GM12865 (cell line): ENCODE measurements at regions not wholly inside any gene's neighbourhood (a gene's known extent, or its start where the extent isn't known, plus 50 kb on each side); places are given as distances from the start of the nearest gene placed in this dataset.

Source experiments
- DNase-seq: peaks from one replicate; pipeline ENCODE4 v3.0.0; 2010; ENCODE audit warnings: low read depth
- H3K4me3 ChIP-seq: 2 replicates; pipeline ENCODE4 v1.5.1; 2011; ENCODE audit warnings: mild to moderate bottlenecking, low read depth, low read length, control low read depth
- CTCF ChIP-seq: IDR thresholded peaks from 2 replicates; pipeline ENCODE4 v1.5.1; 2011; ENCODE audit warnings: low read length, control low read depth, low read depth, inconsistent platforms; ENCODE audit not compliant: insufficient read depth; ENCODE audit errors: missing control alignments

GRCh38 chr5:54702470-54702869 is 184.9 kb downstream of the SNX18 start:
- DNase-seq: no peak
- H3K4me3 ChIP-seq: no peak overlapping the region
- TF ChIP-seq CTCF: no peak

- no peak for DNase-seq
- H3K4me3 ChIP-seq: no peak overlapping the region
- no peak for TF ChIP-seq CTCF
Observed at GRCh38 chr5:54700986-54701578, 183.5 kb downstream of the SNX18 start.

GRCh38 chr5:54696931-54697330 is 179.4 kb downstream of the SNX18 start:
- no peak overlapping the region for H3K4me3 ChIP-seq
- DNase-seq: no peak
- no peak for TF ChIP-seq CTCF

- DNase-seq: no peak
- no peak for TF ChIP-seq CTCF
- H3K4me3 ChIP-seq: no peak overlapping the region
Observed at GRCh38 chr5:54696346-54696745, 178.8 kb downstream of the SNX18 start.

- H3K4me3 ChIP-seq: no peak overlapping the region
- no peak for DNase-seq
- no peak for TF ChIP-seq CTCF
Observed at GRCh38 chr5:54695198-54695966, 177.8 kb downstream of the SNX18 start.

DNA sequence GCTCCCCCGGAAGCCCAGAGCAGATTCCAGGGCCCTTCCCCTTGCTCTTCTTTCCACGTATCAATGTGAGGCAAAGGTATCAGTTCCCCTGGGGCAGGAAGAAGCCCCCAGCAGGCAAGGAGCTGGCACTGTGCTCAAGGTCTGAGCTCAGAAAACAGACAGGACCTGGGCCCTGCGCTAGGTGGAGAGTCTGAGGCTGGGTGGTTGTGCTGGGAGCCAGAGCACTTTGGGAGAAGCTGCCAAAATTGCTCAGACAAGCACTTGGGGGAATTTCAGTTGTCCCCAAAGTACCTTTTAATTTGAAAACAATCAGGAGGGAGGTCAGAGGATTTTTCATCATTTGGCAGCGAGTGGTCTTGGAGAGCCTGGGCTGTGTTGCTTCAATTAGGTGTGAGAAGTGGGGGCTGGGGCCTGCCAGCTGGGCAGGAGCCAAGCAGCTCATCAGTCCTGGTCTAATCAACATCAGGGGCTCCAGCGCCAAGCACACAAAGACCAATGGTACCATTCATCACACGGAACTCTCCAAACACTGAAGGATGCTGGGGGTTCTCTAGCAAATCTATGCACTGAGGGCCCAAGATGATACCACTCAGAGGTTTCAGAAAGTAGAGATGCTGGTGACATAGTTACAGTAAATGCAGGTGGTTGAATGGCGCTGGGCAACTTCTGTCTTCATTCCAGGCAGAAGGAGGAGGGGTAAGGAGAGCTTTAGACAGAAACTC is 176.5 kb downstream of the SNX18 start:
- DNase-seq: no peak
- no peak overlapping the region for H3K4me3 ChIP-seq
- no peak for TF ChIP-seq CTCF
